Mesothelial cell of epicardium (in vitro differentiated cells): ENCODE measurements at regions not wholly inside any gene's neighbourhood (a gene's known extent, or its start where the extent isn't known, plus 50 kb on each side); places are given as distances from the start of the nearest gene placed in this dataset.

Source experiments
- DNase-seq, 2 experiments: peaks; one replicate each; pipeline ENCODE4 v3.0.0; 2021; ENCODE audit warnings: low spot score in 2 of 2; ENCODE audit not compliant: unreplicated experiment in 2 of 2
- H3K27ac Mint-ChIP-seq: 2 replicates; pipeline ENCODE4 v1.8.0; 2021; ENCODE audit warnings: mixed read lengths
- H3K27me3 Mint-ChIP-seq: 2 replicates; pipeline ENCODE4 v1.8.0; 2021; ENCODE audit warnings: low read depth, mixed read lengths
- H3K36me3 Mint-ChIP-seq: 2 replicates; pipeline ENCODE4 v1.8.0; 2021; ENCODE audit warnings: mixed read lengths
- H3K4me1 Mint-ChIP-seq: 2 replicates; pipeline ENCODE4 v1.8.0; 2021; ENCODE audit warnings: mixed read lengths
- H3K4me3 Mint-ChIP-seq: 2 replicates; pipeline ENCODE4 v1.8.0; 2021; ENCODE audit warnings: mild to moderate bottlenecking, moderate library complexity, mixed read lengths
- H3K9me3 Mint-ChIP-seq: 2 replicates; pipeline ENCODE4 v1.8.0; 2021; ENCODE audit warnings: mixed read lengths
- CTCF ChIP-seq: fragments of 200-600 bp; sonication (generic); IDR thresholded peaks from one replicate; pipeline ENCODE4 v1.5.0; 2021; ENCODE audit warnings: antibody characterized with exemption; ENCODE audit not compliant: unreplicated experiment

GRCh38 chr16:54715011-54715410 lies 215.7 kb upstream of the IRX5 start:
- H3K9me3 Mint-ChIP-seq, result no peaks in the 10 kb centered on the region
- no peaks in the 10 kb centered on the region for H3K36me3 Mint-ChIP-seq
- H3K4me1 Mint-ChIP-seq, result peaks cover 2% of the 10 kb centered on the region
- peaks cover 11% of the 10 kb centered on the region for H3K27me3 Mint-ChIP-seq
- H3K27ac Mint-ChIP-seq, result no peak overlapping the region
- H3K4me3 Mint-ChIP-seq, result no peak overlapping the region
- no peak for DNase-seq
- TF ChIP-seq CTCF, result no peak

- Mint-ChIP-seq H3K27me3 (peaks cover 9% of the 10 kb centered on the region), H3K27ac (no peak overlapping the region), H3K4me1 (no peaks in the 10 kb centered on the region), H3K36me3 (no peaks in the 10 kb centered on the region), H3K9me3 (no peaks in the 10 kb centered on the region), H3K4me3 (no peak overlapping the region)
- DNase-seq, result no peak
- no peak for TF ChIP-seq CTCF
These were observed 217.8 kb upstream of the IRX5 start for GRCh38 chr16:54712866-54713265.

- H3K4me3 Mint-ChIP-seq, result no peak overlapping the region
- no peaks in the 10 kb centered on the region for H3K36me3 Mint-ChIP-seq
- no peak overlapping the region for H3K27ac Mint-ChIP-seq
- no peak for TF ChIP-seq CTCF
- no peaks in the 10 kb centered on the region for H3K4me1 Mint-ChIP-seq
- H3K9me3 Mint-ChIP-seq, result peaks cover 12% of the 10 kb centered on the region
- H3K27me3 Mint-ChIP-seq, result peaks cover 2% of the 10 kb centered on the region
- no peak for DNase-seq
These were observed 222.9 kb upstream of the IRX5 start for GRCh38 chr16:54707813-54708212.

GRCh38 chr16:54706406-54706805 lies 224.3 kb upstream of the IRX5 start:
- Mint-ChIP-seq H3K36me3 (no peaks in the 10 kb centered on the region), H3K9me3 (peaks cover 12% of the 10 kb centered on the region), H3K27me3 (peaks cover 2% of the 10 kb centered on the region), H3K4me1 (no peaks in the 10 kb centered on the region), H3K27ac (no peak overlapping the region), H3K4me3 (no peak overlapping the region)
- no peak for TF ChIP-seq CTCF
- no peak for DNase-seq

- Mint-ChIP-seq H3K36me3 (no peaks in the 10 kb centered on the region), H3K4me1 (no peaks in the 10 kb centered on the region), H3K4me3 (no peak overlapping the region), H3K27ac (no peak overlapping the region), H3K9me3 (peaks cover 12% of the 10 kb centered on the region), H3K27me3 (peaks cover 9% of the 10 kb centered on the region)
- DNase-seq, result no peak
- TF ChIP-seq CTCF, result no peak
These were observed 227.3 kb upstream of the IRX5 start for GRCh38 chr16:54703339-54703738.

GRCh38 chr16:54699656-54700055 lies 231.0 kb upstream of the IRX5 start:
- Mint-ChIP-seq H3K4me1 (peaks cover 7% of the 10 kb centered on the region), H3K27ac (no peak overlapping the region), H3K36me3 (no peaks in the 10 kb centered on the region), H3K4me3 (no peak overlapping the region), H3K9me3 (no peaks in the 10 kb centered on the region), H3K27me3 (peaks cover 29% of the 10 kb centered on the region)
- TF ChIP-seq CTCF, result no peak
- no peak for DNase-seq
